ENCODE measurements at regions not wholly inside any gene's neighbourhood (a gene's known extent, or its start where the extent isn't known, plus 50 kb on each side); places are given as distances from the start of the nearest gene placed in this dataset.

DNA sequence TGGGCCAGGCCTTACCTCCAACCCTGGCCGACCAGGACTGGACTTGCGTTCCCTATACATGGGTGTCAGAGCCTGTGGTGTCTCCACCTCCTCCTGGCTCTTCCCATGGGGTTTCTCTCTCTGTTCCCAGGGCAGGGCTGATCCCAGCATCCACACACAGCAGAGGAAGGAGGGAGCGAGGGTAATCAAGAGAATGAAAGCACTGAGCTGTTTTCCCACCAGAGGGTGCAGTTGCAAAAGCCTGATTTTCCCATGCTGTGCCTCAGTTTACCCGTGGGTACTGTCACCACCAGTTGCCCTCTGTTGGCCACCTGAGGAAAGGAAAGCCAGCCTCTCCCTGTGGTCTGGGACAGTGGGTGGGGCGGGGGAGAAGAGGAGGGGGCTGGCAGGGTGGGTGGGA is 249.7 kb upstream of the GSE1 start:
- no peaks in the 10 kb centered on the region for H3K9me2 ChIP-seq (ENCODE audit: insufficient read depth, low read length)
- no peaks in the 10 kb centered on the region for H4K20me1 ChIP-seq (ENCODE audit: insufficient read depth)
- H3K27ac ChIP-seq (ENCODE audit: low read length): no peak overlapping the region
- no peaks in the 10 kb centered on the region for H3K36me3 ChIP-seq (ENCODE audit: insufficient read depth, low read length)
- TF ChIP-seq EZH2 (IDR thresholded peaks at IDR 0.05; ENCODE audit: borderline replicate concordance, insufficient read depth, low read length, poor library complexity, severe bottlenecking) (no peak), POLR2AphosphoS5 (IDR thresholded peaks at IDR 0.05) (no peak), RAD21 (conservative IDR thresholded peaks at IDR 0.05) (no peak), EP300 (conservative IDR thresholded peaks at IDR 0.05; ENCODE audit: poor library complexity, severe bottlenecking) (no peak), SMC3 (conservative IDR thresholded peaks at IDR 0.05; ENCODE audit: poor library complexity) (no peak)
- TF ChIP-seq, protein P1, sequence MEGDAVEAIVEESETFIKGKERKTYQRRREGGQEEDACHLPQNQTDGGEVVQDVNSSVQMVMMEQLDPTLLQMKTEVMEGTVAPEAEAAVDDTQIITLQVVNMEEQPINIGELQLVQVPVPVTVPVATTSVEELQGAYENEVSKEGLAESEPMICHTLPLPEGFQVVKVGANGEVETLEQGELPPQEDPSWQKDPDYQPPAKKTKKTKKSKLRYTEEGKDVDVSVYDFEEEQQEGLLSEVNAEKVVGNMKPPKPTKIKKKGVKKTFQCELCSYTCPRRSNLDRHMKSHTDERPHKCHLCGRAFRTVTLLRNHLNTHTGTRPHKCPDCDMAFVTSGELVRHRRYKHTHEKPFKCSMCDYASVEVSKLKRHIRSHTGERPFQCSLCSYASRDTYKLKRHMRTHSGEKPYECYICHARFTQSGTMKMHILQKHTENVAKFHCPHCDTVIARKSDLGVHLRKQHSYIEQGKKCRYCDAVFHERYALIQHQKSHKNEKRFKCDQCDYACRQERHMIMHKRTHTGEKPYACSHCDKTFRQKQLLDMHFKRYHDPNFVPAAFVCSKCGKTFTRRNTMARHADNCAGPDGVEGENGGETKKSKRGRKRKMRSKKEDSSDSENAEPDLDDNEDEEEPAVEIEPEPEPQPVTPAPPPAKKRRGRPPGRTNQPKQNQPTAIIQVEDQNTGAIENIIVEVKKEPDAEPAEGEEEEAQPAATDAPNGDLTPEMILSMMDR (IDR thresholded peaks at IDR 0.05; ENCODE audit: poor library complexity, severe bottlenecking): no peak
- TF ChIP-seq, protein P2, sequence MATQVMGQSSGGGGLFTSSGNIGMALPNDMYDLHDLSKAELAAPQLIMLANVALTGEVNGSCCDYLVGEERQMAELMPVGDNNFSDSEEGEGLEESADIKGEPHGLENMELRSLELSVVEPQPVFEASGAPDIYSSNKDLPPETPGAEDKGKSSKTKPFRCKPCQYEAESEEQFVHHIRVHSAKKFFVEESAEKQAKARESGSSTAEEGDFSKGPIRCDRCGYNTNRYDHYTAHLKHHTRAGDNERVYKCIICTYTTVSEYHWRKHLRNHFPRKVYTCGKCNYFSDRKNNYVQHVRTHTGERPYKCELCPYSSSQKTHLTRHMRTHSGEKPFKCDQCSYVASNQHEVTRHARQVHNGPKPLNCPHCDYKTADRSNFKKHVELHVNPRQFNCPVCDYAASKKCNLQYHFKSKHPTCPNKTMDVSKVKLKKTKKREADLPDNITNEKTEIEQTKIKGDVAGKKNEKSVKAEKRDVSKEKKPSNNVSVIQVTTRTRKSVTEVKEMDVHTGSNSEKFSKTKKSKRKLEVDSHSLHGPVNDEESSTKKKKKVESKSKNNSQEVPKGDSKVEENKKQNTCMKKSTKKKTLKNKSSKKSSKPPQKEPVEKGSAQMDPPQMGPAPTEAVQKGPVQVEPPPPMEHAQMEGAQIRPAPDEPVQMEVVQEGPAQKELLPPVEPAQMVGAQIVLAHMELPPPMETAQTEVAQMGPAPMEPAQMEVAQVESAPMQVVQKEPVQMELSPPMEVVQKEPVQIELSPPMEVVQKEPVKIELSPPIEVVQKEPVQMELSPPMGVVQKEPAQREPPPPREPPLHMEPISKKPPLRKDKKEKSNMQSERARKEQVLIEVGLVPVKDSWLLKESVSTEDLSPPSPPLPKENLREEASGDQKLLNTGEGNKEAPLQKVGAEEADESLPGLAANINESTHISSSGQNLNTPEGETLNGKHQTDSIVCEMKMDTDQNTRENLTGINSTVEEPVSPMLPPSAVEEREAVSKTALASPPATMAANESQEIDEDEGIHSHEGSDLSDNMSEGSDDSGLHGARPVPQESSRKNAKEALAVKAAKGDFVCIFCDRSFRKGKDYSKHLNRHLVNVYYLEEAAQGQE (IDR thresholded peaks at IDR 0.05; ENCODE audit: borderline replicate concordance): no peak
- no peak overlapping the region for H3K9ac ChIP-seq (ENCODE audit: low read length)
- no peaks in the 10 kb centered on the region for H3K79me2 ChIP-seq (replicated peaks; ENCODE audit: insufficient read depth, low read length)
- H3F3A ChIP-seq (ENCODE audit: insufficient read depth, low read length, poor library complexity, severe bottlenecking): no peaks in the 10 kb centered on the region
- H3K4me3 ChIP-seq (ENCODE audit: low read length): no peak overlapping the region
- H3K27me3 ChIP-seq (ENCODE audit: insufficient read depth, low read depth, low read length): no peaks in the 10 kb centered on the region
- H2AFZ ChIP-seq (ENCODE audit: low read depth, low read length): no peak overlapping the region
- no peak overlapping the region for H3K4me2 ChIP-seq (ENCODE audit: low read length)
- no peaks in the 10 kb centered on the region for H3K9me3 ChIP-seq (ENCODE audit: low read length)

DNA sequence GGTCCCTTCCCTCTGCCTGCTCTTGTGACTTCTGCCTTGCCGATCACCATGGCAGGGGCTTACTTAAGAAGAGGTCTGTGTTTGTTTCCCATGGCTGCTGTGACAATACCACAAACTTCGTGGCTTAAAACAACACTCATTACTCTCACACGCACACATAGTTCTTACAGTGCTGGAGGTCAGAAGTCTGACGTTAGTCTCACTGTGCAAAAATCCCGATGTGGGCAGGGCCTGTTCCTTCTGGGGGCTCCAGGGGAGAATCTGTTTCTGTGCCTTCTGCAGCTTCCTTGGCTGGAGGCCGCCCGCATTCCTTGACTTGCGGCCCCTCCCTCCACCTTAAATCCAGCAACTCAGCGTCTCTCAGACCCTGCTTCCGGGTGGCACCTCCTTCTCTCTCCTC is 249.2 kb upstream of the GSE1 start:
- Histone ChIP-seq H3K27me3 (ENCODE audit: insufficient read depth, low read depth, low read length) (no peaks in the 10 kb centered on the region), H3F3A (ENCODE audit: insufficient read depth, low read length, poor library complexity, severe bottlenecking) (no peaks in the 10 kb centered on the region), H3K36me3 (ENCODE audit: insufficient read depth, low read length) (no peaks in the 10 kb centered on the region), H3K9me3 (ENCODE audit: low read length) (no peaks in the 10 kb centered on the region), H3K9ac (ENCODE audit: low read length) (no peak overlapping the region), H4K20me1 (ENCODE audit: insufficient read depth) (no peaks in the 10 kb centered on the region), H3K4me3 (ENCODE audit: low read length) (no peak overlapping the region), H2AFZ (ENCODE audit: low read depth, low read length) (no peak overlapping the region), H3K27ac (ENCODE audit: low read length) (no peak overlapping the region), H3K9me2 (ENCODE audit: insufficient read depth, low read length) (no peaks in the 10 kb centered on the region), H3K4me2 (ENCODE audit: low read length) (no peak overlapping the region), H3K79me2 (replicated peaks; ENCODE audit: insufficient read depth, low read length) (no peaks in the 10 kb centered on the region)
- no peak for TF ChIP-seq POLR2AphosphoS5 (IDR thresholded peaks at IDR 0.05)
- no peak for TF ChIP-seq EZH2 (IDR thresholded peaks at IDR 0.05; ENCODE audit: borderline replicate concordance, insufficient read depth, low read length, poor library complexity, severe bottlenecking)
- TF ChIP-seq, protein P1 (IDR thresholded peaks at IDR 0.05; ENCODE audit: poor library complexity, severe bottlenecking): no peak
- no peak for TF ChIP-seq RAD21 (conservative IDR thresholded peaks at IDR 0.05)
